HL-60 (cell line): ENCODE measurements at regions not wholly inside any gene's neighbourhood (a gene's known extent, or its start where the extent isn't known, plus 50 kb on each side); places are given as distances from the start of the nearest gene placed in this dataset.

ENCODE experiments used
- DNase-seq, 2 experiments: peaks; one replicate each; pipeline ENCODE4 v3.0.0-alpha.2; 2010 to 2020; ENCODE audit warnings: low read depth in 1 of 2, low spot score in 1 of 2
- H3K27ac ChIP-seq: fragments of 250-450 bp; sonication (Bioruptor Pico); replicated peaks from 2 replicates; pipeline ENCODE4 v1.5.1; 2020; ENCODE audit warnings: mild to moderate bottlenecking, moderate library complexity
- H3K27me3 ChIP-seq: fragments of 250-450 bp; sonication (Bioruptor Pico); 2 replicates; pipeline ENCODE4 v1.5.1; 2021; ENCODE audit warnings: mild to moderate bottlenecking, moderate library complexity; ENCODE audit not compliant: insufficient read depth, poor library complexity, severe bottlenecking
- H3K4me3 ChIP-seq: replicated peaks from 2 replicates; pipeline ENCODE4 v1.5.1; 2011; ENCODE audit warnings: mild to moderate bottlenecking, control low read depth, low read length; ENCODE audit not compliant: insufficient read depth
- CTCF ChIP-seq: IDR thresholded peaks from one replicate; pipeline ENCODE4 v1.5.1; 2011; ENCODE audit warnings: low read length, control low read depth, inconsistent platforms; ENCODE audit not compliant: insufficient read depth
- GABPA ChIP-seq: IDR thresholded peaks from 2 replicates; pipeline ENCODE4 v1.6.1; 2012; ENCODE audit warnings: low read depth
- POLR2AphosphoS5 ChIP-seq: IDR thresholded peaks from 2 replicates; pipeline ENCODE4 v1.6.1; 2012; ENCODE audit warnings: low read depth
- REST ChIP-seq: IDR thresholded peaks from 2 replicates; pipeline ENCODE4 v1.6.1; 2012; ENCODE audit warnings: low read depth; ENCODE audit not compliant: insufficient replicate concordance
- SPI1 ChIP-seq: IDR thresholded peaks from 2 replicates; pipeline ENCODE4 v1.6.1; 2012; ENCODE audit warnings: low read depth, mild to moderate bottlenecking, borderline replicate concordance

GRCh38 chr17:36881323-36881722 is 56.0 kb upstream of the LHX1 start:
- Histone ChIP-seq H3K27me3 (peaks cover 18% of the 10 kb centered on the region), H3K27ac (no peak overlapping the region), H3K4me3 (no peak overlapping the region)
- no peak for DNase-seq
- TF ChIP-seq REST = no peak
- no peak for TF ChIP-seq POLR2AphosphoS5
- no peak for TF ChIP-seq CTCF
- TF ChIP-seq GABPA = no peak
- no peak for TF ChIP-seq SPI1

GRCh38 chr17:36884495-36885152 is 52.7 kb upstream of the LHX1 start:
- no peak for DNase-seq
- Histone ChIP-seq H3K4me3 (no peak overlapping the region), H3K27ac (no peak overlapping the region), H3K27me3 (peaks cover 22% of the 10 kb centered on the region)
- TF ChIP-seq SPI1 = no peak
- TF ChIP-seq GABPA = no peak
- TF ChIP-seq POLR2AphosphoS5 = no peak
- TF ChIP-seq CTCF = no peak
- TF ChIP-seq REST = no peak

GRCh38 chr17:36885153-36885735 is 52.0 kb upstream of the LHX1 start:
- Histone ChIP-seq H3K27me3 (peaks cover 22% of the 10 kb centered on the region), H3K27ac (no peak overlapping the region), H3K4me3 (no peak overlapping the region)
- DNase-seq = no peak
- no peak for TF ChIP-seq CTCF
- TF ChIP-seq SPI1 = no peak
- TF ChIP-seq REST = no peak
- TF ChIP-seq POLR2AphosphoS5 = no peak
